H9 (cell line): ENCODE measurements at regions not wholly inside any gene's neighbourhood (a gene's known extent, or its start where the extent isn't known, plus 50 kb on each side); places are given as distances from the start of the nearest gene placed in this dataset.

Source experiments
- DNase-seq: peaks from one replicate; pipeline ENCODE4 v3.0.0-alpha.2; 2017
- H2AFZ ChIP-seq: one replicate; pipeline ENCODE4 v1.6.1; 2013; ENCODE audit warnings: mild to moderate bottlenecking, low read length, control low read depth, moderate library complexity
- H2AK5ac ChIP-seq: 2 replicates; pipeline ENCODE4 v1.6.1; 2013; ENCODE audit warnings: low read length, control low read depth, mixed read lengths; ENCODE audit not compliant: insufficient read length
- H2BK120ac ChIP-seq: one replicate; pipeline ENCODE4 v1.6.1; 2013; ENCODE audit warnings: low read depth, mild to moderate bottlenecking, low read length, control low read depth, inconsistent platforms; ENCODE audit not compliant: poor library complexity, severe bottlenecking
- H2BK12ac ChIP-seq: 2 replicates; pipeline ENCODE4 v1.6.1; 2013; ENCODE audit warnings: low read length, control low read depth, mixed read lengths, low read depth; ENCODE audit not compliant: insufficient read length
- H2BK15ac ChIP-seq: 2 replicates; pipeline ENCODE4 v1.6.1; 2013; ENCODE audit warnings: low read depth, low read length, control low read depth
- H2BK20ac ChIP-seq: one replicate; pipeline ENCODE4 v1.6.1; 2013; ENCODE audit warnings: low read depth, mild to moderate bottlenecking, low read length, control low read depth, inconsistent platforms; ENCODE audit not compliant: poor library complexity, severe bottlenecking
- H2BK5ac ChIP-seq: 2 replicates; pipeline ENCODE4 v1.6.1; 2013; ENCODE audit warnings: low read length, control low read depth, mixed read lengths; ENCODE audit not compliant: insufficient read length
- H3K14ac ChIP-seq: 2 replicates; pipeline ENCODE4 v1.6.1; 2013; ENCODE audit warnings: low read length, control low read depth; ENCODE audit not compliant: insufficient read depth
- H3K18ac ChIP-seq: 2 replicates; pipeline ENCODE4 v1.6.1; 2013; ENCODE audit warnings: low read depth, mild to moderate bottlenecking, mixed read lengths, low read length, control low read depth; ENCODE audit not compliant: insufficient read length
- H3K23ac ChIP-seq: 2 replicates; pipeline ENCODE4 v1.6.1; 2013; ENCODE audit warnings: low read length, control low read depth, mixed read lengths, low read depth; ENCODE audit not compliant: insufficient read length
- H3K23me2 ChIP-seq: 2 replicates; pipeline ENCODE4 v1.6.1; 2013; ENCODE audit warnings: low read depth, mild to moderate bottlenecking, mixed read lengths, low read length, control low read depth; ENCODE audit not compliant: insufficient read length, poor library complexity, severe bottlenecking
- H3K27ac ChIP-seq: 2 replicates; pipeline ENCODE4 v1.5.1; 2013; ENCODE audit warnings: low read length, control low read depth, mixed read lengths, low read depth; ENCODE audit not compliant: insufficient read length
- H3K27me3 ChIP-seq: 2 replicates; pipeline ENCODE4 v1.6.1; 2013; ENCODE audit warnings: low read length, control low read depth, inconsistent platforms; ENCODE audit not compliant: insufficient read depth
- H3K4ac ChIP-seq: 2 replicates; pipeline ENCODE4 v1.6.1; 2013; ENCODE audit warnings: low read depth, mild to moderate bottlenecking, control low read depth, inconsistent platforms, low read length, moderate library complexity
- H3K4me1 ChIP-seq: 2 replicates; pipeline ENCODE4 v1.6.1; 2013; ENCODE audit warnings: low read length, control low read depth, inconsistent platforms; ENCODE audit not compliant: insufficient read depth
- H3K4me2 ChIP-seq: 2 replicates; pipeline ENCODE4 v1.6.1; 2013; ENCODE audit warnings: low read length, control low read depth, mixed read lengths; ENCODE audit not compliant: insufficient read length, insufficient read depth
- H3K56ac ChIP-seq: 2 replicates; pipeline ENCODE4 v1.6.1; 2013; ENCODE audit warnings: low read depth, mild to moderate bottlenecking, mixed read lengths, low read length, control low read depth; ENCODE audit not compliant: insufficient read length
- H3K79me1 ChIP-seq: 2 replicates; pipeline ENCODE4 v1.6.1; 2013; ENCODE audit warnings: low read depth, mild to moderate bottlenecking, moderate library complexity, low read length, control low read depth, inconsistent platforms; ENCODE audit not compliant: insufficient read depth, poor library complexity, severe bottlenecking
- H3K79me2 ChIP-seq: 2 replicates; pipeline ENCODE4 v1.6.1; 2013; ENCODE audit warnings: low read length, control low read depth, inconsistent platforms; ENCODE audit not compliant: insufficient read depth
- H3K9ac ChIP-seq: 2 replicates; pipeline ENCODE4 v1.6.1; 2013; ENCODE audit warnings: low read length, control low read depth, mixed read lengths; ENCODE audit not compliant: insufficient read length; ENCODE audit errors: extremely low read depth
- H3K9me3 ChIP-seq: one replicate; pipeline ENCODE4 v1.6.1; 2013; ENCODE audit warnings: low read depth, low read length, inconsistent platforms; ENCODE audit not compliant: control insufficient read depth
- H3T11ph ChIP-seq: one replicate; pipeline ENCODE4 v1.6.1; 2013; ENCODE audit warnings: mild to moderate bottlenecking, low read length, control low read depth, inconsistent platforms
- H4K20me1 ChIP-seq: one replicate; pipeline ENCODE4 v1.6.1; 2013; ENCODE audit not compliant: control insufficient read depth, insufficient read length, insufficient read depth
- H4K5ac ChIP-seq: 2 replicates; pipeline ENCODE4 v1.6.1; 2013; ENCODE audit warnings: low read depth, mild to moderate bottlenecking, mixed read lengths, low read length, control low read depth; ENCODE audit not compliant: insufficient read length
- H4K8ac ChIP-seq: replicated peaks from 2 replicates; pipeline ENCODE4 v1.6.1; 2013; ENCODE audit warnings: low read length, control low read depth, mixed read lengths, low read depth; ENCODE audit not compliant: insufficient read length
- H4K91ac ChIP-seq: 2 replicates; pipeline ENCODE4 v1.6.1; 2013; ENCODE audit warnings: low read depth, mild to moderate bottlenecking, moderate library complexity, mixed read lengths, low read length, control low read depth; ENCODE audit not compliant: insufficient read length
- H3K27ac Mint-ChIP-seq, 3 experiments: 2 replicates in 2 of 3; 3 replicates in 1 of 3; pipeline ENCODE4 v1.8.0; 2020 to 2021; ENCODE audit warnings: mixed read lengths in 3 of 3, mild to moderate bottlenecking in 1 of 3, moderate library complexity in 1 of 3
- H3K27me3 Mint-ChIP-seq: 2 replicates; pipeline ENCODE4 v1.8.0; 2021; ENCODE audit warnings: low read depth, mild to moderate bottlenecking, moderate library complexity, mixed read lengths
- H3K36me3 Mint-ChIP-seq, 3 experiments: 2 replicates in 2 of 3; 3 replicates in 1 of 3; pipeline ENCODE4 v1.8.0; 2020 to 2021; ENCODE audit warnings: low read depth in 3 of 3, mixed read lengths in 3 of 3; ENCODE audit not compliant: insufficient read depth in 1 of 3
- H3K4me1 Mint-ChIP-seq, 2 experiments: 2 replicates each; pipeline ENCODE4 v1.8.0; 2020; ENCODE audit warnings: mixed read lengths in 2 of 2
- H3K4me3 Mint-ChIP-seq, 2 experiments: 2 replicates in 1 of 2; 3 replicates in 1 of 2; pipeline ENCODE4 v1.8.0; 2020 to 2021; ENCODE audit warnings: mild to moderate bottlenecking in 2 of 2, mixed read lengths in 2 of 2, moderate library complexity in 1 of 2
- H3K9me3 Mint-ChIP-seq, 2 experiments: 2 replicates in 1 of 2; 3 replicates in 1 of 2; pipeline ENCODE4 v1.8.0; 2020; ENCODE audit warnings: mild to moderate bottlenecking in 2 of 2, mixed read lengths in 2 of 2, moderate library complexity in 1 of 2
- CTCF ChIP-seq: fragments of 200-600 bp; sonication (generic); conservative IDR thresholded peaks from 3 replicates; pipeline ENCODE4 v1.8.0; 2021; ENCODE audit warnings: antibody characterized with exemption, mild to moderate bottlenecking
- WGBS: extraction: QIAGEN DNeasy Blood & Tissue Kit; methylation state at CpG from one replicate; pipeline ENCODE4 v1.1.7; 2013; ENCODE audit warnings: missing lambda C conversion rate, low lambda C conversion rate, mixed read lengths; ENCODE audit not compliant: insufficient read length; ENCODE audit errors: extremely low coverage; 5-methylcytosine and 5-hydroxymethylcytosine counted together

- Histone ChIP-seq H3K79me1 (no peaks in the 10 kb centered on the region), H3K4ac (no peak overlapping the region), H3K9ac (no peak overlapping the region), H3T11ph (no peak overlapping the region), H2BK20ac (no peak overlapping the region), H4K20me1 (no peaks in the 10 kb centered on the region), H4K91ac (no peak overlapping the region), H3K4me1 (no peaks in the 10 kb centered on the region), H3K23ac (no peak overlapping the region), H4K8ac (no peak overlapping the region), H3K9me3 (no peaks in the 10 kb centered on the region), H4K5ac (no peak overlapping the region), H2BK120ac (no peak overlapping the region), H3K27ac (no peak overlapping the region), H3K4me2 (no peak overlapping the region), H2BK12ac (no peak overlapping the region), H3K23me2 (no peaks in the 10 kb centered on the region), H3K18ac (no peak overlapping the region), H2BK15ac (no peak overlapping the region), H3K27me3 (no peaks in the 10 kb centered on the region), H3K14ac (no peak overlapping the region), H2AFZ (no peak overlapping the region), H3K56ac (no peak overlapping the region), H3K79me2 (no peaks in the 10 kb centered on the region), H2BK5ac (no peak overlapping the region), H2AK5ac (no peak overlapping the region)
- DNase-seq: no peak
- TF ChIP-seq CTCF: no peak
- Mint-ChIP-seq H3K36me3 (no peaks in the 10 kb centered on the region; a peak in 1 of 7 replicates), H3K27me3 (no peaks in the 10 kb centered on the region), H3K27ac (no peak overlapping the region), H3K4me3 (no peak overlapping the region), H3K9me3 (no peaks in the 10 kb centered on the region), H3K4me1 (no peaks in the 10 kb centered on the region)
- no CpG with 5 or more reads among the region's 2 CpGs for WGBS
Observed at GRCh38 chr9:103625161-103625804, 468.8 kb upstream of the SMC2 start.
